Nephron (organoid): ENCODE measurements at regions not wholly inside any gene's neighbourhood (a gene's known extent, or its start where the extent isn't known, plus 50 kb on each side); places are given as distances from the start of the nearest gene placed in this dataset.

Source experiments
- H3K27ac Mint-ChIP-seq, 3 experiments: 2 replicates each; pipeline ENCODE4 v1.8.0; 2020; ENCODE audit warnings: mixed read lengths in 3 of 3, mild to moderate bottlenecking in 2 of 3, moderate library complexity in 1 of 3
- H3K27me3 Mint-ChIP-seq: 2 replicates; pipeline ENCODE4 v1.8.0; 2021; ENCODE audit warnings: low read depth, mild to moderate bottlenecking, moderate library complexity, mixed read lengths
- H3K36me3 Mint-ChIP-seq: 2 replicates; pipeline ENCODE4 v1.8.0; 2020; ENCODE audit warnings: low read depth, mixed read lengths
- H3K4me1 Mint-ChIP-seq: 2 replicates; pipeline ENCODE4 v1.8.0; 2020; ENCODE audit warnings: mixed read lengths
- H3K4me3 Mint-ChIP-seq, 3 experiments: 2 replicates each; pipeline ENCODE4 v1.8.0; 2020; ENCODE audit warnings: mild to moderate bottlenecking in 3 of 3, mixed read lengths in 3 of 3, moderate library complexity in 2 of 3
- H3K9me3 Mint-ChIP-seq: 2 replicates; pipeline ENCODE4 v1.8.0; 2020; ENCODE audit warnings: mixed read lengths
- TF ChIP-seq, protein P1 (sequence below), 3 experiments: fragments of 200-600 bp; sonication (generic); IDR thresholded peaks; one replicate each; pipeline ENCODE4 v1.5.0; 2021; ENCODE audit warnings: antibody characterized with exemption in 3 of 3; ENCODE audit not compliant: unreplicated experiment in 3 of 3

DNA sequence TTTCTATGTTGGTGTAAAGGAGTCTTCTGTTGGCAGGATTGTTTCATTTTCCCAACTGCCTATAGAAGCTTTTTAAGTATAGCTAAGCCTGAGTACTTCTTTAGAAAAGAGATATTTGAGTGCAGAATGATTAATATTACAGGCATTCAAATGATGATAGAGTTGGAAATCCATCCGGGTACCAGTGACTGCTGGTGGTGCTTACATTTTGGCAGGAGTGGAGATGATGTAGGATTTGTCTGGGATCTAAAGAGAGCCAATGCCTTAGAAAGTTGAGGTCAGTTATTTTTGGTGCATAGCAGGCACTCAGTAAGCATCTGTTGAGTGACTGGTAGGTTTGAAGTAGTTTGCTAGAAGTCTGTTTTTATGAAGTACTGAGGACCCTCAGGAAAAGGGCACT is 433.5 kb downstream of the DMAC1 start:
- TF ChIP-seq, protein P1, sequence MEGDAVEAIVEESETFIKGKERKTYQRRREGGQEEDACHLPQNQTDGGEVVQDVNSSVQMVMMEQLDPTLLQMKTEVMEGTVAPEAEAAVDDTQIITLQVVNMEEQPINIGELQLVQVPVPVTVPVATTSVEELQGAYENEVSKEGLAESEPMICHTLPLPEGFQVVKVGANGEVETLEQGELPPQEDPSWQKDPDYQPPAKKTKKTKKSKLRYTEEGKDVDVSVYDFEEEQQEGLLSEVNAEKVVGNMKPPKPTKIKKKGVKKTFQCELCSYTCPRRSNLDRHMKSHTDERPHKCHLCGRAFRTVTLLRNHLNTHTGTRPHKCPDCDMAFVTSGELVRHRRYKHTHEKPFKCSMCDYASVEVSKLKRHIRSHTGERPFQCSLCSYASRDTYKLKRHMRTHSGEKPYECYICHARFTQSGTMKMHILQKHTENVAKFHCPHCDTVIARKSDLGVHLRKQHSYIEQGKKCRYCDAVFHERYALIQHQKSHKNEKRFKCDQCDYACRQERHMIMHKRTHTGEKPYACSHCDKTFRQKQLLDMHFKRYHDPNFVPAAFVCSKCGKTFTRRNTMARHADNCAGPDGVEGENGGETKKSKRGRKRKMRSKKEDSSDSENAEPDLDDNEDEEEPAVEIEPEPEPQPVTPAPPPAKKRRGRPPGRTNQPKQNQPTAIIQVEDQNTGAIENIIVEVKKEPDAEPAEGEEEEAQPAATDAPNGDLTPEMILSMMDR (IDR thresholded peaks at IDR 0.05; ENCODE audit: unreplicated experiment in 3 of 3) = no peak
- peaks cover 50% of the 10 kb centered on the region for H3K4me1 Mint-ChIP-seq
- H3K27me3 Mint-ChIP-seq = peaks cover 3% of the 10 kb centered on the region
- no peaks in the 10 kb centered on the region for H3K9me3 Mint-ChIP-seq
- H3K4me3 Mint-ChIP-seq = no peak overlapping the region
- H3K36me3 Mint-ChIP-seq = no peaks in the 10 kb centered on the region
- H3K27ac Mint-ChIP-seq = peak overlapping the region; percentile 11 to 59 (median 28)

DNA sequence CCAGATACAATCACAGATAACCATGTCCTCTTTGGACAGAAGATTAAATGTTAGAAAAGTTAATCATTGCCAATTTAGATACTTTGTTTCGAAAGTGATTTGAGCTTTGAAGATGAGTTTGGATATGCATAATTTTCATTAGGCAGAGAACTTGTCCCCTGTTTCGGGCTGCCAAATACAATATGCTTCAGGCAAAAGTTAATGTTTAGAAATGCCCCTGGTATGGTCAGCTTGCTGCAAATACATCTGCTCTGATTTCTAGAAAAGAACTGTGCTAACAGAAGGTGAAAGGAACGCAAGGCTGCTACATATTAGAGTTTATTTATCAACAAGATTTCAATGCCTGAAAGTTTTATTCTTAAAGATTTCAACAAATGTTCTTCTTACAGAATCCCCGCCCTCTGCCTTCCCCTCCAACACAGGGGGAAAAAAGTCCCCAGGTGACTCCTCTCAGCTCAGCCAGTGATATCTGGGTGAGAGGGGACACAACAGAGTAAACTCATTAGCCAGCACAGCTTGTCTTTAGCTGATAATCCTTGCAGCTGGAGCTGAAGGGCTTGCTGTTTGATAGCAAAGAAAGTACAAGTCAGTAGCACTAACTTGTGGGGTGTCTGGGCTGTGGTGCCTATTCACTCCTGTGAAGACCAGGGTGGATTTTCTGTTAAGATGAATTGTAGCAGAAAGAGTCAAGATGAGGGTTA is 435.7 kb downstream of the DMAC1 start:
- H3K27me3 Mint-ChIP-seq = peaks cover 3% of the 10 kb centered on the region
- H3K9me3 Mint-ChIP-seq = no peaks in the 10 kb centered on the region
- H3K4me3 Mint-ChIP-seq = no peak overlapping the region
- H3K36me3 Mint-ChIP-seq = no peaks in the 10 kb centered on the region
- TF ChIP-seq, protein P1 (IDR thresholded peaks at IDR 0.05; ENCODE audit: unreplicated experiment in 3 of 3) = no peak
- peak overlapping the region; percentile 25 to 64 (median 33) for H3K27ac Mint-ChIP-seq
- peaks cover 37% of the 10 kb centered on the region for H3K4me1 Mint-ChIP-seq

DNA sequence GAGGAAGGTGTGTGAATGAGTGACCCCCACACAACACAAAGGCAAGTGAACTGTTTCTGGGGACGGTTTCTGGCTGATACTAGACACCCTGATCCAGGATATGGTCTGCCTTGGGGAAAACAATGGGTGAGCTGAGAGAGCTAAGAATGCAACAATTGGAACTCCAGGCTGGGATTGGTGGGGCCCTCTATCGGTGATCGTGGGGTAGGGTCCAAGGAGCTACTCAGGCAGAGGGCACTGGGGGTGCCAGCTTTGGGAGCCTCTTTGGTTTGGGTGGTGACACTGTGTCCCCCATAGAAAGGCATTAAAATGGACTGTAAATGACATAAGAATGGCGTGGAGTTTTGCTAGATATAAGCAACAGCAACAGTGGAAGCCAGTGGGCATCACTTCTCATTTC is 439.1 kb downstream of the DMAC1 start:
- H3K9me3 Mint-ChIP-seq = no peaks in the 10 kb centered on the region
- H3K36me3 Mint-ChIP-seq = no peaks in the 10 kb centered on the region
- no peak overlapping the region for H3K4me3 Mint-ChIP-seq
- TF ChIP-seq, protein P1 (IDR thresholded peaks at IDR 0.05; ENCODE audit: unreplicated experiment in 3 of 3) = no peak
- H3K27me3 Mint-ChIP-seq = no peaks in the 10 kb centered on the region
- peaks cover 12% of the 10 kb centered on the region for H3K4me1 Mint-ChIP-seq
- H3K27ac Mint-ChIP-seq = no peak overlapping the region

DNA sequence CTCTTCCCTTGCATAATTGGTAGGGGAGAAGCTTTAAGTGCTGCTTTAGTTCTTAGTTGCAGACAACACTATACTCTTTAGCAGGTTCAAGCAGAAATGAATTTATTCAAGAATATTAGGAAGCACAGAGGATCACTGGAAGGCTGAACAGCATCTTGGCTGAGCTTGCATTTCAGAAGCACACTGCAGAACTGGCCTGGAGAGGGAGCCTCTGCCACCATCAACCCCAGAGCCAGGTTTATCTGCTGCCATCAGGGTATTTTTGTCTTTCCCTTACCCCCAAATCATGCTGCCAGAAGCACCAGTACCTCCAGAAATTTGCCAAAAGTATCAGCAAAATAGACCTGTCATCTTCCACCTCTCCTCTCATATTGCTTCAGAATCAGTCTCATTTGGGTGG is 440.7 kb downstream of the DMAC1 start:
- H3K27me3 Mint-ChIP-seq = no peaks in the 10 kb centered on the region
- H3K27ac Mint-ChIP-seq = no peak overlapping the region
- no peaks in the 10 kb centered on the region for H3K36me3 Mint-ChIP-seq
- no peaks in the 10 kb centered on the region for H3K9me3 Mint-ChIP-seq
- TF ChIP-seq, protein P1 (IDR thresholded peaks at IDR 0.05; ENCODE audit: unreplicated experiment in 3 of 3) = peak in 1 of 3 experiments; percentile 13
- H3K4me1 Mint-ChIP-seq = peaks cover 7% of the 10 kb centered on the region
- H3K4me3 Mint-ChIP-seq = no peak overlapping the region

DNA sequence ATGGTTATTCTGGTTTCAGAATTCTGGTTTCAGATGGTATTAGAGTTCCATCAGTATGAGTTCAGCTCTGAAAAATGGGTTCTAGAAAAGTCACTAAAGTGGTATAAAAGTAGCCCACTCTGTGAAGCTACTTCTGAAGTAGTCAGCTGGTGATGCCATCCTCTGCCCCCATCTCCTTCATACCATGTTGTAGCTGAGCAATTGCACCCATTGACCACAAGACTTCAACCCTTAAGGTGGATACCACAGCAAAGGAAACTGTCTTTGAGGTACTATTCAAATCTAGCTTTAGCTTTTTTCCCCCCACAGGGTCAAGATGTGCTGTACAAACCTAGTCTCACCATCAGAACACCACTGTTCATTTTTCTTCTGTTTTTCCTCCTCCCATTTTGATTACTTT is 444.9 kb downstream of the DMAC1 start:
- H3K4me1 Mint-ChIP-seq = no peaks in the 10 kb centered on the region
- H3K27me3 Mint-ChIP-seq = no peaks in the 10 kb centered on the region

More for the DNA sequence above, 444.9 kb downstream of the DMAC1 start:
- H3K4me3 Mint-ChIP-seq = no peak overlapping the region
- H3K9me3 Mint-ChIP-seq = peaks cover 3% of the 10 kb centered on the region
- H3K36me3 Mint-ChIP-seq = peaks cover 3% of the 10 kb centered on the region
- TF ChIP-seq, protein P1 (IDR thresholded peaks at IDR 0.05; ENCODE audit: unreplicated experiment in 3 of 3) = no peak
- H3K27ac Mint-ChIP-seq = no peak overlapping the region
